ENCODE measurements at regions not wholly inside any gene's neighbourhood (a gene's known extent, or its start where the extent isn't known, plus 50 kb on each side); places are given as distances from the start of the nearest gene placed in this dataset.

DNA sequence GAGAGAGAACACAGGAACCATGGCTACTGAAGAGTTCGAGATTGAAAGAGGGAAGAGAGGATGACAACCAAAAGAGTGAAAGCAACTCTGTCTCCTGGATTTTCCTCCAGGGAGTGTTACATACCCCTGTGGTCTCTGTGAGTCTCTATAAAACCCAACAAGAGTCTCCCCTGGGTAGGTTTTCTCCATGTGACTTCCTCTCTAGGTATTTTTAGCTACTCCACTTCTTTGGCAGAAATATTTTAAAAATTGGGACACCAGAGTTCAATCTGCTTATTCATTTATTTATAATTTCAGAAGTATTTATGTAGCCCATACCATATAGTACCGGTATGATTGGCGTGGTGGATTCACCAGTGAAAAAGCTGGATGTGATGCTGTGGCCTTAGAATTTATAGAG is 671.7 kb upstream of the NR2F2 start:
- TF ChIP-seq EP300 (IDR thresholded peaks at IDR 0.05) (no peak), POLR2AphosphoS5 (IDR thresholded peaks at IDR 0.05) (no peak), POLR2A (IDR thresholded peaks at IDR 0.05) (no peak)
- TF ChIP-seq, protein P1, sequence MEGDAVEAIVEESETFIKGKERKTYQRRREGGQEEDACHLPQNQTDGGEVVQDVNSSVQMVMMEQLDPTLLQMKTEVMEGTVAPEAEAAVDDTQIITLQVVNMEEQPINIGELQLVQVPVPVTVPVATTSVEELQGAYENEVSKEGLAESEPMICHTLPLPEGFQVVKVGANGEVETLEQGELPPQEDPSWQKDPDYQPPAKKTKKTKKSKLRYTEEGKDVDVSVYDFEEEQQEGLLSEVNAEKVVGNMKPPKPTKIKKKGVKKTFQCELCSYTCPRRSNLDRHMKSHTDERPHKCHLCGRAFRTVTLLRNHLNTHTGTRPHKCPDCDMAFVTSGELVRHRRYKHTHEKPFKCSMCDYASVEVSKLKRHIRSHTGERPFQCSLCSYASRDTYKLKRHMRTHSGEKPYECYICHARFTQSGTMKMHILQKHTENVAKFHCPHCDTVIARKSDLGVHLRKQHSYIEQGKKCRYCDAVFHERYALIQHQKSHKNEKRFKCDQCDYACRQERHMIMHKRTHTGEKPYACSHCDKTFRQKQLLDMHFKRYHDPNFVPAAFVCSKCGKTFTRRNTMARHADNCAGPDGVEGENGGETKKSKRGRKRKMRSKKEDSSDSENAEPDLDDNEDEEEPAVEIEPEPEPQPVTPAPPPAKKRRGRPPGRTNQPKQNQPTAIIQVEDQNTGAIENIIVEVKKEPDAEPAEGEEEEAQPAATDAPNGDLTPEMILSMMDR (IDR thresholded peaks at IDR 0.05) = no peak
- DNase-seq (ENCODE audit: low spot score in 2 of 2) = no peak
- Histone ChIP-seq H3K36me3 (no peaks in the 10 kb centered on the region), H3K4me3 (no peak overlapping the region), H3K9me3 (no peaks in the 10 kb centered on the region), H3K4me1 (no peaks in the 10 kb centered on the region), H3K27me3 (no peaks in the 10 kb centered on the region), H3K27ac (no peak overlapping the region)
- 81% methylated on average over 3 of the region's 3 CpGs for WGBS

DNA sequence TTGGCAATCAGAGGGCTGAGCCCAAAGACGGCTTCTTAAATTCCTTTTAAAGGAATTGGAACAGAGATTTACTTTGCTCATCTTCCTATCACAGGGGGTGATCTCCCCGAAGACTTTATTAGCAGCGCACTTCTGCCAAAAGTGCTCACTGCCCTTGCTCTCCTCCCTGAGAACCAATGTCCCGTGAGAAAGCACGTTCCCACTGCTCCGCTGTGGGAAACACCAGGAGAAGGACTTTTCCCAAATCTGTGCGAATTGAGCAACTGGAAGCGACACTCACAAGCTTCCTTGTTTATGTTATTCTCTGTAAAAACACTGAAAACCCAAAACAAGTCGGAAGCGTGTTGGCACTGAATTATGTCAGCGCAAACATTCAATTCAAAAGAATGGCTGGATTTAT is 670.8 kb upstream of the NR2F2 start:
- DNase-seq (ENCODE audit: low spot score in 2 of 2) = no peak
- no peak overlapping the region for H3K4me3 ChIP-seq
- H3K27me3 ChIP-seq = no peaks in the 10 kb centered on the region
- 63% methylated on average over 11 of the region's 11 CpGs for WGBS
- no peaks in the 10 kb centered on the region for H3K4me1 ChIP-seq
- no peaks in the 10 kb centered on the region for H3K9me3 ChIP-seq
- H3K36me3 ChIP-seq = no peaks in the 10 kb centered on the region
- TF ChIP-seq EP300 (IDR thresholded peaks at IDR 0.05) (no peak), POLR2A (IDR thresholded peaks at IDR 0.05) (no peak), POLR2AphosphoS5 (IDR thresholded peaks at IDR 0.05) (no peak)
- TF ChIP-seq, protein P1 (IDR thresholded peaks at IDR 0.05) = no peak
- no peak overlapping the region for H3K27ac ChIP-seq

DNA sequence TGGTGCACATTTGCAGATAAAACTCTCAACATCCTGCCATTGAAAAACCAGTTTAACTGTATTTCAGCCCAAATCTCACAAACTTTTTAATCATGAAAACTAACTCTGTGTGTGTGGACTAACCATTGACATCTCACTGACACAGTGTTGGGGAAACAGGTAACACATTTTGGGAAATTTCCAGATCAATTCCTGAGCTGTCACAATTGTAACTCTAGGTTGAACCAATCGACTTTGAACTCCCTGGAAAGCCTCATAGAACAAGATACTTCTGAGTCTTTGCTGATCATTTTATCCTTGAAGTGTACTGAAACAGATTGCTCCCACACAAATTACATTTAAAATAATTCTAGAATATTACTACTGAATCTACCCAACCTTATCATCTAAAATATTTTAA is 667.9 kb upstream of the NR2F2 start:
- WGBS = 72% methylated on average over 1 of the region's 1 CpG
- Histone ChIP-seq H3K27me3 (no peaks in the 10 kb centered on the region), H3K4me3 (no peak overlapping the region)

DNA sequence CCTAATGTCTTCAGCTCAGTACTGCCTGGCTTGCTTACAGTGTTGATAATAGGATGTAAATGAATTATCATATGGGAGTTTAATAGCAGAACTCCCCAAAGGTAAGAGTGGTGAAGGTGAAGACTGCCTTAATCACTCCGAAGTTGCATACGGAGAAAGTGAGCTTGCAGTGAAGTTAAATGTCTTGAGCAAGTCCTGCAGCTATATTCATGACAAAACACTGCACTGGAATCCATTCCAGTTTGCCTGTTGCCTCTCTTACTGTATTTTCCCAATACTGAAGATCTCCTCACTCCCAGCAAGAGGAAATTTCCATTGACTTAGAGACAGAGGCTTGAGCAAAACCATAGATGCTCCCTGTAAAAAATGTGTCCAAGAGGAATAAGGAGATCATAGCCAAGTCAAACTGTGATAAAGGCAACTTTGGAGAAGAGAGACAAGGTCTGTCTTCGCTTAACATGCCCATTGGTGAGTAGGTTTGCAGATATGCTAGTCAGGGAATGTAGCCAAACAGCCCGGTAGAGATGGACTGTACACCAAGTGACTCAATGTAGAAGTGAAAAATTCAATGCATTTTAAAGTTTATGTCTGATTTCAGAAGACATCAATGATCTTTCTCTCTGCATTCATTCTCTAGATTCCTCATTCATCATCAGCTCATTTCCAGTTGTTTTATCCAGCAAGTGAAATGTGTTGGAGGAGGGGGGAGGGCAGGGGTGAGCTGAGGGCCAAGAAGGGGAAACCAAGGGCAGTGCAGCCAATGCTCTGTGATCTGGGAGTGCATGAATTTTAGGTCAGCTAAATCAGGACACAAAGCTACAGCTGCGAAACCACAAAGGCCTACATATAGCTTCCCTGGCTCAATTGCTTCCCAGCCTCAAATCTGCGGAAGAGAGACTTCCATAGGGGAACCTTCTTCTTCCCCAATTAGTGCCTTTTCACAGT is 667.1 kb upstream of the NR2F2 start:
- no peak overlapping the region for H3K27ac ChIP-seq
- H3K4me1 ChIP-seq = no peaks in the 10 kb centered on the region
- no peaks in the 10 kb centered on the region for H3K27me3 ChIP-seq
- DNase-seq (ENCODE audit: low spot score in 2 of 2) = no peak
- no peak for TF ChIP-seq POLR2A (IDR thresholded peaks at IDR 0.05)
- TF ChIP-seq, protein P1 (IDR thresholded peaks at IDR 0.05) = no peak
- TF ChIP-seq EP300 (IDR thresholded peaks at IDR 0.05) = no peak
- no peak for TF ChIP-seq POLR2AphosphoS5 (IDR thresholded peaks at IDR 0.05)
- WGBS = 84% methylated on average over 6 of the region's 6 CpGs
- H3K4me3 ChIP-seq = no peak overlapping the region
- no peaks in the 10 kb centered on the region for H3K9me3 ChIP-seq
- no peaks in the 10 kb centered on the region for H3K36me3 ChIP-seq

More for the DNA sequence above, 667.9 kb upstream of the NR2F2 start:
- H3K9me3 ChIP-seq = no peaks in the 10 kb centered on the region
- H3K36me3 ChIP-seq = no peaks in the 10 kb centered on the region
- no peaks in the 10 kb centered on the region for H3K4me1 ChIP-seq
- H3K27ac ChIP-seq = no peak overlapping the region
- TF ChIP-seq POLR2AphosphoS5 (IDR thresholded peaks at IDR 0.05) (no peak), EP300 (IDR thresholded peaks at IDR 0.05) (no peak), POLR2A (IDR thresholded peaks at IDR 0.05) (no peak)
- TF ChIP-seq, protein P1 (IDR thresholded peaks at IDR 0.05) = no peak
- no peak for DNase-seq (ENCODE audit: low spot score in 2 of 2)

DNA sequence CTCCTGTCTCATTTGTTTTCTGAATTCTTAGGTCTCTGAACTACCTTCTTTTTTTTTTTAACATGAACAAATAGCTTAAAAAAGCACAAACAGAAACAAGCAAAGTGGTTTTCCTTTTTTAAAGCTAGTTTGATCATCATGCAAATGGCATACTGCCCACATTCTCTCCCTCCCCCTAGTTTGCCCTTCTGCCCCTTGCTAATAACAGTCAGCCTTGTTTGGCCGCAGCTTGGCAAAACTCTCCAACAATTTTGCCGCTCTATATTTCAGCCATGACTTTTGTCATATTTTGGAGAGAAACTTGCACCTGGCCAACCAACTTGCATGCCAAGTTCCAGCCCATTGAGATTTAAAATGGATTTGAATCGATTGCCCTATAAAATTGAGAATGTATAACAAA is 666.0 kb upstream of the NR2F2 start:
- H3K27ac ChIP-seq = no peak overlapping the region
- H3K36me3 ChIP-seq = no peaks in the 10 kb centered on the region
- no peak overlapping the region for H3K4me3 ChIP-seq
- no peaks in the 10 kb centered on the region for H3K4me1 ChIP-seq
- TF ChIP-seq, protein P1 (IDR thresholded peaks at IDR 0.05) = no peak
- TF ChIP-seq POLR2AphosphoS5 (IDR thresholded peaks at IDR 0.05) = no peak
- no peak for TF ChIP-seq POLR2A (IDR thresholded peaks at IDR 0.05)
- no peak for TF ChIP-seq EP300 (IDR thresholded peaks at IDR 0.05)
- no peaks in the 10 kb centered on the region for H3K27me3 ChIP-seq
- H3K9me3 ChIP-seq = no peaks in the 10 kb centered on the region
- no peak for DNase-seq (ENCODE audit: low spot score in 2 of 2)
- WGBS = 71% methylated on average over 3 of the region's 3 CpGs

All from suprapubic skin (tissue), 4 donors.